Thyroid gland (tissue), 4 donors: ENCODE measurements at regions not wholly inside any gene's neighbourhood (a gene's known extent, or its start where the extent isn't known, plus 50 kb on each side); places are given as distances from the start of the nearest gene placed in this dataset.

Experiments
- DNase-seq, 2 donors: peaks; one replicate each; pipeline ENCODE4 v3.0.0-alpha.2; 2019
- H3K27ac ChIP-seq, 3 donors: fragments of 200-600 bp; sonication (generic); 1 replicate in 2 of 3; 2 replicates in 1 of 3; pipeline ENCODE4 v1.5.1; 2016 to 2019; ENCODE audit warnings: mild to moderate bottlenecking in 1 of 3, moderate library complexity in 1 of 3
- H3K27me3 ChIP-seq: fragments of 200-600 bp; sonication (generic); one replicate; pipeline ENCODE4 v1.5.1; 2019
- H3K36me3 ChIP-seq, 2 donors: fragments of 200-600 bp; sonication (generic); one replicate each; pipeline ENCODE4 v1.5.1; 2016 to 2019
- H3K4me1 ChIP-seq, 2 donors: fragments of 200-600 bp; sonication (generic); one replicate each; pipeline ENCODE4 v1.5.1; 2017 to 2019
- H3K4me3 ChIP-seq, 3 donors: fragments of 200-600 bp; sonication (generic); replicated peaks in 1 of 3; 1 replicate in 2 of 3; 2 replicates in 1 of 3; pipeline ENCODE4 v1.5.1; 2016; ENCODE audit warnings: mild to moderate bottlenecking in 1 of 3
- H3K9me3 ChIP-seq: fragments of 200-600 bp; sonication (generic); one replicate; pipeline ENCODE4 v1.5.1; 2017
- POLR2A ChIP-seq, 2 donors: fragments of 450-650 bp; IDR thresholded peaks; one replicate each; pipeline ENCODE4 v1.6.1; 2017; ENCODE audit warnings: antibody characterized with exemption in 2 of 2, mild to moderate bottlenecking in 2 of 2, moderate library complexity in 1 of 2
- WGBS, 2 donors: methylation state at CpG; one replicate each; pipeline ENCODE4 v1.1.5; 2017; 5-methylcytosine and 5-hydroxymethylcytosine counted together
- intact Hi-C: fragments of 100-400 bp; cut with DNase I; formaldehyde crosslinking; loops from one replicate; pipeline ENCODE4 v1.15.1; 2023
- TF ChIP-seq, protein P1 (sequence below), 6 experiments: fragments of 200-600 bp in 3 of 6; fragments of 450-650 bp in 3 of 6; sonication (generic) in 3 of 6; IDR thresholded peaks; one replicate each; pipeline ENCODE4 v1.5.1; 2016 to 2019; ENCODE audit warnings: antibody characterized with exemption in 6 of 6, mild to moderate bottlenecking in 2 of 6, inconsistent platforms in 1 of 6, moderate library complexity in 1 of 6

DNA sequence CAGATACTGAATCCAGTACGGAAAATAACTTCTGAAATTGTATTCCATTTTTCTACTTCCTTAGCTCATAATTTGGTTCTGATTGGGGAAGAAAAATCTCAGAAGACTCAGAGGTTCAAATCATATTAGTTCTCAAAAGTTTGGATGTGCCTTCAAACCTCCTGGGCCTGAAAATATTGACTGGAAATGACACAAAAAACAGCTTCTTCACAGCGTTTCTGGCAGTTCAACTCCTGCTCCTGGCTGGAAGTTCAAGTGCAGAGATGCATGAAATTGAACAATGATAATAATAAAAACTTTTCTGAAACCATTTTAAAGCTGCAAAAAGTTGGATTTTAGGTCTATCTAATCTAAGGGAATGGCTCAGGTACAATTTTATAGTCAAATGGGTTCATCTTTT, 1459.9 kb upstream of the CELF4 start:
- Histone ChIP-seq H3K27ac (no peak overlapping the region), H3K27me3 (no peaks in the 10 kb centered on the region), H3K9me3 (no peaks in the 10 kb centered on the region), H3K36me3 (no peaks in the 10 kb centered on the region), H3K4me1 (no peaks in the 10 kb centered on the region), H3K4me3 (no peak overlapping the region)
- WGBS, 2 donors: 21 to 37% methylated on average over 2 of the region's 2 CpGs
- intact Hi-C loops: no loop called here
- no peak for DNase-seq
- TF ChIP-seq POLR2A (IDR thresholded peaks at IDR 0.05): no peak
- TF ChIP-seq, protein P1, sequence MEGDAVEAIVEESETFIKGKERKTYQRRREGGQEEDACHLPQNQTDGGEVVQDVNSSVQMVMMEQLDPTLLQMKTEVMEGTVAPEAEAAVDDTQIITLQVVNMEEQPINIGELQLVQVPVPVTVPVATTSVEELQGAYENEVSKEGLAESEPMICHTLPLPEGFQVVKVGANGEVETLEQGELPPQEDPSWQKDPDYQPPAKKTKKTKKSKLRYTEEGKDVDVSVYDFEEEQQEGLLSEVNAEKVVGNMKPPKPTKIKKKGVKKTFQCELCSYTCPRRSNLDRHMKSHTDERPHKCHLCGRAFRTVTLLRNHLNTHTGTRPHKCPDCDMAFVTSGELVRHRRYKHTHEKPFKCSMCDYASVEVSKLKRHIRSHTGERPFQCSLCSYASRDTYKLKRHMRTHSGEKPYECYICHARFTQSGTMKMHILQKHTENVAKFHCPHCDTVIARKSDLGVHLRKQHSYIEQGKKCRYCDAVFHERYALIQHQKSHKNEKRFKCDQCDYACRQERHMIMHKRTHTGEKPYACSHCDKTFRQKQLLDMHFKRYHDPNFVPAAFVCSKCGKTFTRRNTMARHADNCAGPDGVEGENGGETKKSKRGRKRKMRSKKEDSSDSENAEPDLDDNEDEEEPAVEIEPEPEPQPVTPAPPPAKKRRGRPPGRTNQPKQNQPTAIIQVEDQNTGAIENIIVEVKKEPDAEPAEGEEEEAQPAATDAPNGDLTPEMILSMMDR (IDR thresholded peaks at IDR 0.05): no peak

DNA sequence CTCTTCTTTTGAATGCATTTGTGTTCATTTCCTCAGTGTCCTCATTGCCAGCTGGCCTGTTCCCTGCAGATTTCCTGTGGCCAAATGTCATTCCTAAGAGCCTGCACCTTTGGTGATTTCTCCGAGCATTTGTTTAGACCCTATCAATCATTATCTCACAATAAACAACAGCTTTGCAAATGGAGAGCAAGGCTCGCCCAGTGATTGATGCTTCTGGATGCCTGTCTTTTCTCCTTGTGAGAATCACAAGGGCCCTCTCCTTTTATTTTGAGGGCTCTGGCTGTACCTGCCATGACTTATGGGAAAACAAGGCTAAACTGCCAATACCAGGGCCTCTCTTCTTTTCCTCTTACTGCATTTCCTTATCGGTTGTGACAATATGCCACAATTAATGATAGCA, 1454.4 kb upstream of the CELF4 start:
- no peak overlapping the region for H3K4me3 ChIP-seq
- H3K4me1 ChIP-seq: no peaks in the 10 kb centered on the region
- no peak for DNase-seq
- TF ChIP-seq, protein P1 (IDR thresholded peaks at IDR 0.05): no peak
- TF ChIP-seq POLR2A (IDR thresholded peaks at IDR 0.05): no peak
- no peaks in the 10 kb centered on the region for H3K36me3 ChIP-seq
- intact Hi-C loops: no loop called here
- no peak overlapping the region for H3K27ac ChIP-seq
- H3K27me3 ChIP-seq: no peaks in the 10 kb centered on the region
- H3K9me3 ChIP-seq: no peaks in the 10 kb centered on the region
- 66 to 82% methylated on average over 3 of the region's 3 CpGs for WGBS, 2 donors

DNA sequence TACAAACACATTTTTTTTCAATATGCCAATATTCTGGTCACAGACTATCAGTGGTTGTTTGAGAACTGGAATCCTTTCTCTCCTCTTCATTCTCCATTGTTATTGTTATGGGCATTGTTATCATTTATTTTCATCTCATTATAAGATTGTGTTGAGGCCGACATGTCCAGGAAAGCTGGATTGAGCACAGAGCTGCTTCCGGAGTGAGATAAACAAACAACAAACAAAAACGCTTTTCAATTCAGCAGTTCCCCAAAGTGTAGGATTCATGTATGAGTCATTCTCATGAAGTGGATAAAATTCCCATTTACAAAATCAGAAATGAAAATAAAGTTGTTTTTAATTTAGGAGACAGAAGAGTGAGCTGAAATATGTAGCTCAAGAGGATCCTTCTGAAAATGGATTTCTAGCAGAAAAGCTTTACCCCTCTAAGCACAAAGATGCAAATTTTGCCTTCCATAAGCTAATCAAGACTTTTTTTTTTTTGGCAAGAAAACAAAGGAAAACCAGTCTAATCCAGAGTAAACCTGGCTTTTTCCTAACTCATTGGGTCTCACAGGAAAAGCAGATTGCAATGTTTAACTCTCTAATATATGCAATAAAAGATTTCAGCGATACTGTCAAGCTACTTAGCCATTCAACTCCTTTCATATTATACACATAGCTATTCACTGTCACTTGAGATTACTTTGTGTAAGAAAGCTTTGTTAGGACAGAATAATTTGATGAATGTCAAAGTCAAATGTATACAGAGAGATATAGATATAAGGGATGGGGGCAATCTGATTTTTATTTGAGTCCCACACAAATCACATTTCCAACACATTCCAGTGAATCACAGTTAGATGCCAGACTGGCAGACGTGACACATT, 1441.7 kb upstream of the CELF4 start:
- TF ChIP-seq, protein P1 (IDR thresholded peaks at IDR 0.05): no peak
- TF ChIP-seq POLR2A (IDR thresholded peaks at IDR 0.05): no peak
- Histone ChIP-seq H3K4me3 (no peak overlapping the region), H3K27me3 (no peaks in the 10 kb centered on the region), H3K9me3 (no peaks in the 10 kb centered on the region), H3K27ac (no peak overlapping the region), H3K4me1 (no peaks in the 10 kb centered on the region), H3K36me3 (no peaks in the 10 kb centered on the region)
- intact Hi-C loops: no loop called here
- WGBS, 2 donors: 77 to 87% methylated on average over 5 of the region's 5 CpGs
- DNase-seq: no peak

DNA sequence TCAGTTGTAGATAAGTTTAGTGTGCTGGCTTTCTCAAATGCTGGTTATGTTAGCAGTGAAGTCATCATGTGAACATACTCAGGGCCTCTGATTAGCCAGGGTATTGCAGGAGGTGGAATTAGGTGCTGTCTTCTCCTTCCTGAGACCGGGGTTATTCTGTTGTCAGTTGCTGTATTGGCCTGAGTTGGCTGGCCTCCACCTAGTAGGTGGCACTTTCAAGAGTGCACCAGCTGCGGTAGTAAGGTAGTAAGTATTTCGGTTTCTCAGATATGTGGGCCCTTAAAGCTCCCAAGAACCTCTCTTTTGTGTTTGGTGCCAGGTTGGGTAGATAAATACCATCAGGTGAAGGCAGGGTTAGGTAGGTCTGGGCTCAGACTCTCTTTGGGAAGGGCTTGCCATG, 1430.5 kb upstream of the CELF4 start:
- TF ChIP-seq, protein P1 (IDR thresholded peaks at IDR 0.05): no peak
- TF ChIP-seq POLR2A (IDR thresholded peaks at IDR 0.05): no peak
- Histone ChIP-seq H3K4me3 (no peak overlapping the region), H3K27ac (no peak overlapping the region), H3K9me3 (no peaks in the 10 kb centered on the region), H3K27me3 (no peaks in the 10 kb centered on the region), H3K4me1 (no peaks in the 10 kb centered on the region), H3K36me3 (no peaks in the 10 kb centered on the region)
- WGBS, 2 donors: 86% methylated on average over 3 of the region's 3 CpGs
- no peak for DNase-seq
- intact Hi-C loops: no loop called here

DNA sequence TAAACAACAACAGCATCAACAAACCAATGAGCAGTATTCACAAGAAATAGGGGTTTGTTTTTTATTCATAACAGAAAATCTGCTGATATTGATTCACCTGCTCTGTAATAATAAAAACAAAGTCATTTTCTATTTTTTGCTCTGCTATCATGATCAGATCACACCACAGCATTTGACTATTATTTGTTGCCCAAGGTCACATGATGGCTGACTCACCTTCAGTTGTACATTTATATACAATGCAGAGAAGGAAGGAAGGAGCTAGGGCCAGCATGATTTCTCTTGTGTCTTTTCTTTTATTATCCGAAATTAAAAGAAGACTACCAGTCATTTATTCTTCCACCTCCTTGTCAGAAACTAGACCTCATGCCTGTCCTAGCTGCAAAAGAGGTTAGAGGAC, 1427.7 kb upstream of the CELF4 start:
- no peak for DNase-seq
- intact Hi-C loops: no loop called here
- Histone ChIP-seq H3K4me1 (no peaks in the 10 kb centered on the region), H3K4me3 (no peak overlapping the region), H3K36me3 (no peaks in the 10 kb centered on the region), H3K9me3 (no peaks in the 10 kb centered on the region), H3K27ac (no peak overlapping the region), H3K27me3 (no peaks in the 10 kb centered on the region)
- WGBS, 2 donors: 77 to 80% methylated on average over 1 of the region's 1 CpG
- TF ChIP-seq, protein P1 (IDR thresholded peaks at IDR 0.05): no peak
- no peak for TF ChIP-seq POLR2A (IDR thresholded peaks at IDR 0.05)
